ENCODE measurements at regions not wholly inside any gene's neighbourhood (a gene's known extent, or its start where the extent isn't known, plus 50 kb on each side); places are given as distances from the start of the nearest gene placed in this dataset.

DNA sequence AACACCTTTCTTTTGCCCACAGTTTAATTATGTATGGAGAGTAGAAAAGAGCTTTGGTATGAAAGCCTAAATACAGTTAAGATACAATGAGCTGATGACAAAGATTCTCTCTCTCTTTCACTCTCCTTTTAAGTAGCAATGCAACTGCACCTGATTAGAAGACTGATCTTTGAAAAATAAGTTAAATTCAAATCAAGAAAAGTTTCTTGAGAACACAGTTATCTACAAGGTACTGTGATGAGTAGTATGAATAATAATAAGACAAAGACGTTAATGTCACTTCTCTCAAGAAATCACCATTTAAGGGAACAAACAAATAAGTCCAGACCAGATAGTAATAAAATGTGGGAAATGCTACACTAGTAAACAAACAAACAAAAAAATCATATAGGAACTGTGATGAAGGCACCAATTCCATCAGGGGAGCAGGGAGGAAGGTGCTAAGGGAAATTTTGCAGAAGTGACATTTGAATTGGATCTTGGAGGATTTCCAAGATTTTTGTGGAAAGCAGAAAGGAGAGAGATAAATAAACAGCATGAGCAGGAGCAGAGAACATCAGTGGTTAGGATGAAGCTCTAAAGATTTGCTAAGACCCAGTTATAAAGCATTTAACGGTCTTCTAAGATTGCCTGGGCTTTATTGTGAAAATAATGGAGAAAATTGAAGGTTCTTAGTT, 65.2 kb upstream of the STK38L start:
- no peak for TF ChIP-seq YY1 (IDR thresholded peaks at IDR 0.05; ENCODE audit: insufficient read depth, insufficient read length)
- TF ChIP-seq SUZ12 (IDR thresholded peaks at IDR 0.05; ENCODE audit: extremely low read depth, insufficient read depth, insufficient read length), result no peak
- no peak for TF ChIP-seq ZNF274 (IDR thresholded peaks at IDR 0.05; ENCODE audit: low read depth, low read length)

Measured in NT2/D1 (cell line).